ENCODE measurements at regions not wholly inside any gene's neighbourhood (a gene's known extent, or its start where the extent isn't known, plus 50 kb on each side); places are given as distances from the start of the nearest gene placed in this dataset.

DNA sequence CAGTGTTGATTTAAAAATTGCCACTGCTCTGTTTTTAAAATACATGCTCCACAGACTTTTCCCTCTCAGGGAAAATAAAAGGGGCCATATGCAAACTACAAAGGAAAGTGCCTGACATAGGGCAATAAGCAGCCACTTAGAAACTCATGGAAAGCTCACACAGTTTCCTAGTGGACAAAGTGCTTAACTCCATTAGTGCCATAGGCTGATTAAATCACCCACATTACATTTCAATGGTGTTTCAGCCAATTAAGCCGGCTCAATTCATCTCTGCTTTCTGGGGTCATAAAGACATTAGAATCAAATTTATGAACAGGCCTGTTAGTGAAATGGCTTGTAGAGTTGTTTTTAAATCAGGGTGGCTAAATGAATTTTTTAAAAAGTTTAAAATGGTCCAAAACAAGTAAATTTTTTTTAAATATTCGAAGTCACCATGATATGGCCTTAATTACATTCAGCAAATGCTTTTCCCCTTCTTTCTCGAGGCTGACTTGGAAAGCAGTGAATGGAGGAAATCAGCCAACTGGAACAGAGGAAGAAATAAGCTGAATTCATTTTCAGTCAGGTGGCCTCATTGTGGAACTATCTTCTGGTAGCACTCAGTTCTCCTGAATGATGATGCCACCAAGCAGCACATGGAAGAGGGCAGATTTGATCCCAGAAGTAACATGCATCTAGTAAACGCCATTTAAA lies 2305.1 kb upstream of the AGA start:
- no peak for DNase-seq (ENCODE audit: extremely low read depth, low read depth)
- no peak for TF ChIP-seq CTCF (IDR thresholded peaks at IDR 0.05; ENCODE audit: low read depth, low read length, missing control alignments)
- no peak overlapping the region for H3K4me3 ChIP-seq (replicated peaks; ENCODE audit: low read depth, low read length)

- no peak for TF ChIP-seq CTCF (IDR thresholded peaks at IDR 0.05; ENCODE audit: low read depth, low read length, missing control alignments)
Observed at GRCh38 chr4:179748837-179749236, 2306.6 kb upstream of the AGA start.

GRCh38 chr4:179750374-179750773 lies 2308.1 kb upstream of the AGA start:
- no peak overlapping the region for H3K4me3 ChIP-seq (replicated peaks; ENCODE audit: low read depth, low read length)
- no peak for TF ChIP-seq CTCF (IDR thresholded peaks at IDR 0.05; ENCODE audit: low read depth, low read length, missing control alignments)
- DNase-seq (ENCODE audit: extremely low read depth, low read depth) = no peak

More at GRCh38 chr4:179748837-179749236, 2306.6 kb upstream of the AGA start:
- DNase-seq (ENCODE audit: extremely low read depth, low read depth) = no peak
- no peak overlapping the region for H3K4me3 ChIP-seq (replicated peaks; ENCODE audit: low read depth, low read length)

DNA sequence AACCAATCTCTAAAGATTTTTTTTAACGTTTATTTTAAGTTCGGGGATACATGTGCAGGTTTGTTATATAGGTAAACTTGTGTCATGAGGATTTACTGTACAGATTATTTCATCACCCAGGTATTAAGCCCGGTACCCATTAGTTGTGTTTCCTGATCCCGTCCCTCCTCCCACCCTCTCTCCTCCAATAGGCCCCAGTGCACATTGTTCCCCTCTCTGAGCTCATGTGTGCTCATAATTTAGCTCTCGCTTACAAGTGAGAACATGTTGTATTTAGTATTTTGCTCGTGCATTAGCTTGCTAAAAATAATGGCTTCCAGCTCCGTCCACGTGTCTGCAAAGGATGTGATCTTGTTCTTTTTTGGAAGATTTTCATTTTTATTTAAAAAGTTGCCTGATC lies 2309.4 kb upstream of the AGA start:
- no peak for DNase-seq (ENCODE audit: extremely low read depth, low read depth)

GRCh38 chr4:179755322-179755721 lies 2313.1 kb upstream of the AGA start:
- no peak for TF ChIP-seq CTCF (IDR thresholded peaks at IDR 0.05; ENCODE audit: low read depth, low read length, missing control alignments)
- DNase-seq (ENCODE audit: extremely low read depth, low read depth) = no peak
- H3K4me3 ChIP-seq (replicated peaks; ENCODE audit: low read depth, low read length) = no peak overlapping the region

More for the DNA sequence above, 2309.4 kb upstream of the AGA start:
- no peak for TF ChIP-seq CTCF (IDR thresholded peaks at IDR 0.05; ENCODE audit: low read depth, low read length, missing control alignments)
- H3K4me3 ChIP-seq (replicated peaks; ENCODE audit: low read depth, low read length) = no peak overlapping the region

GRCh38 chr4:179757641-179758040 lies 2315.4 kb upstream of the AGA start:
- TF ChIP-seq CTCF (IDR thresholded peaks at IDR 0.05; ENCODE audit: low read depth, low read length, missing control alignments) = no peak
- no peak for DNase-seq (ENCODE audit: extremely low read depth, low read depth)
- H3K4me3 ChIP-seq (replicated peaks; ENCODE audit: low read depth, low read length) = no peak overlapping the region

GRCh38 chr4:179762840-179763239 lies 2320.6 kb upstream of the AGA start:
- no peak for DNase-seq (ENCODE audit: extremely low read depth, low read depth)
- no peak for TF ChIP-seq CTCF (IDR thresholded peaks at IDR 0.05; ENCODE audit: low read depth, low read length, missing control alignments)
- no peak overlapping the region for H3K4me3 ChIP-seq (replicated peaks; ENCODE audit: low read depth, low read length)

Data from HFF-Myc (cell line).